ENCODE measurements at regions not wholly inside any gene's neighbourhood (a gene's known extent, or its start where the extent isn't known, plus 50 kb on each side); places are given as distances from the start of the nearest gene placed in this dataset.

DNA sequence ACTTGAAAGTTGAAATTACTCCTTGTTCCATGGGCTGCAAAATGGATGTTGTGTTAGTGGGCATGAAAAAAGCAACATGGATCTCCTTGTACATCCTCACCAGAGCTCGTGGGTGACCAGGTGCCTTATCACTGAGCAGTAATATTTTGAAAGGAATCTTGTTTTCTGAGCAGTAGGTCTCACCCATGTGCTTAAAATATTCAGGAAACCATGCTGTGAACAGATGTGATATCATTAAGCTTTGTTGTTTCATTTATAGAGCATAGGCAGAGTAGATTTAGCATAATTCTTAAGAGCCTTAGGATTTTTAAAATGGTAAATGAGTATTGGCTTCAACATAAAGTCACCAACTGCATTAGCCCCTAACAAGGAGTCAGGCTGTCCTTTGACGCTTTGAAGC, 316.6 kb downstream of the TYW1 start:
- TF ChIP-seq POLR2A (IDR thresholded peaks at IDR 0.05): no peak
- TF ChIP-seq, protein P1, sequence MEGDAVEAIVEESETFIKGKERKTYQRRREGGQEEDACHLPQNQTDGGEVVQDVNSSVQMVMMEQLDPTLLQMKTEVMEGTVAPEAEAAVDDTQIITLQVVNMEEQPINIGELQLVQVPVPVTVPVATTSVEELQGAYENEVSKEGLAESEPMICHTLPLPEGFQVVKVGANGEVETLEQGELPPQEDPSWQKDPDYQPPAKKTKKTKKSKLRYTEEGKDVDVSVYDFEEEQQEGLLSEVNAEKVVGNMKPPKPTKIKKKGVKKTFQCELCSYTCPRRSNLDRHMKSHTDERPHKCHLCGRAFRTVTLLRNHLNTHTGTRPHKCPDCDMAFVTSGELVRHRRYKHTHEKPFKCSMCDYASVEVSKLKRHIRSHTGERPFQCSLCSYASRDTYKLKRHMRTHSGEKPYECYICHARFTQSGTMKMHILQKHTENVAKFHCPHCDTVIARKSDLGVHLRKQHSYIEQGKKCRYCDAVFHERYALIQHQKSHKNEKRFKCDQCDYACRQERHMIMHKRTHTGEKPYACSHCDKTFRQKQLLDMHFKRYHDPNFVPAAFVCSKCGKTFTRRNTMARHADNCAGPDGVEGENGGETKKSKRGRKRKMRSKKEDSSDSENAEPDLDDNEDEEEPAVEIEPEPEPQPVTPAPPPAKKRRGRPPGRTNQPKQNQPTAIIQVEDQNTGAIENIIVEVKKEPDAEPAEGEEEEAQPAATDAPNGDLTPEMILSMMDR (IDR thresholded peaks at IDR 0.05): no peak
